Pancreas (tissue), 10 donors: ENCODE measurements at regions not wholly inside any gene's neighbourhood (a gene's known extent, or its start where the extent isn't known, plus 50 kb on each side); places are given as distances from the start of the nearest gene placed in this dataset.

Experiments
- ATAC-seq, 4 donors: fragments of 200-7000 bp; cut with Tn5 transposase; one replicate each; pipeline versions ENCODE4 v1.8.0 to v1.9.1; 2020; ENCODE audit warnings: mild to moderate bottlenecking in 4 of 4, moderate library complexity in 4 of 4
- DNase-seq, 6 donors: peaks; one replicate each; pipeline ENCODE4 v3.0.0-alpha.2; 2020
- FAIRE-seq: peaks from 2 replicates; lab custom pipeline; 2012; peaks lifted over from hg19 to GRCh38; lab: Jason Lieb, UNC
- H3K27ac ChIP-seq, 4 donors: fragments of 200-600 bp; sonication (generic); 1 replicate in 3 of 4; 2 replicates in 1 of 4; pipeline versions ENCODE4 v1.5.0 to v1.8.0; 2020
- H3K27me3 ChIP-seq, 4 donors: fragments of 200-600 bp; one replicate each; pipeline ENCODE4 v1.8.0; 2021
- H3K36me3 ChIP-seq, 3 donors: fragments of 200-600 bp; sonication (generic) in 1 of 3; one replicate each; pipeline versions ENCODE4 v1.5.0 to v1.8.0; 2020 to 2021
- H3K4me1 ChIP-seq, 3 donors: fragments of 200-600 bp; one replicate each; pipeline ENCODE4 v1.8.0; 2021
- H3K4me3 ChIP-seq, 4 donors: fragments of 200-600 bp; sonication (generic) in 2 of 4; one replicate each; pipeline versions ENCODE4 v1.5.0 to v1.8.0; 2020 to 2021
- H3K9me3 ChIP-seq, 4 donors: fragments of 200-600 bp; one replicate each; pipeline ENCODE4 v1.8.0; 2021
- CTCF ChIP-seq, 4 donors: fragments of 200-600 bp; sonication (generic) in 3 of 4; IDR thresholded peaks; one replicate each; pipeline versions ENCODE4 v1.5.0 to v1.8.0; 2021; ENCODE audit warnings: antibody characterized with exemption in 4 of 4
- WGBS, 2 donors: extraction: QIAGEN DNeasy Blood & Tissue Kit; methylation state at CpG; one replicate each; pipeline ENCODE4 v1.1.7; 2013; 5-methylcytosine and 5-hydroxymethylcytosine counted together
- intact Hi-C, 3 donors: fragments of 100-400 bp; cut with DNase I; formaldehyde crosslinking; loops; one replicate each; pipeline versions ENCODE4 v1.11.1 to v1.14.2; 2022
- donor health status: healthy with polysubstance abuse.
- donor health status: DM: no; HTN: no; CAD: no; lungs with moderate emphysema.
- donor health status: DM: no; HTN: no; CAD: no.
- donor health status: control.
- donor health status: control.
- donor health status: Bipolar disorder and iron deficiency.
- donor health status: DM: yes; HTN: yes; CAD: no.
- donor health status: DM: no; HTN: no; CAD: no.
- donor health status: DM: no; HTN: no; CAD: no.
- donor health status: DM: yes; HTN: yes; CAD: no.

- WGBS, 2 donors, result 72 to 74% methylated on average over 8 of the region's 8 CpGs
- no peak overlapping the region for H3K4me3 ChIP-seq
- H3K4me1 ChIP-seq, result peaks cover 0 to 7% (median 0%) of the 10 kb centered on the region in 3 donors
- no peak for ATAC-seq
- no peaks in the 10 kb centered on the region for H3K27me3 ChIP-seq
- H3K27ac ChIP-seq, result no peak overlapping the region
- no peak for TF ChIP-seq CTCF (IDR thresholded peaks at IDR 0.05)
- H3K9me3 ChIP-seq, result no peaks in the 10 kb centered on the region
- FAIRE-seq, result no peak
- H3K36me3 ChIP-seq, result no peaks in the 10 kb centered on the region
- intact Hi-C loops, result no loop called here
- DNase-seq, result no peak
Observed at GRCh38 chr1:22295856-22296255, 153.0 kb upstream of the WNT4 start.

GRCh38 chr1:22296701-22297591 is 154.0 kb upstream of the WNT4 start:
- intact Hi-C loops, result no loop called here
- H3K9me3 ChIP-seq, result no peaks in the 10 kb centered on the region
- TF ChIP-seq CTCF (IDR thresholded peaks at IDR 0.05), result no peak
- FAIRE-seq (no peak), ATAC-seq (no peak), DNase-seq (no peak)
- 67 to 75% methylated on average over 14 of the region's 14 CpGs for WGBS, 2 donors
- no peaks in the 10 kb centered on the region for H3K36me3 ChIP-seq
- no peak overlapping the region for H3K4me3 ChIP-seq
- H3K27me3 ChIP-seq, result no peaks in the 10 kb centered on the region
- H3K4me1 ChIP-seq, result peaks cover 0 to 5% (median 0%) of the 10 kb centered on the region in 3 donors
- no peak overlapping the region for H3K27ac ChIP-seq

- FAIRE-seq, result no peak
- WGBS, 2 donors, result 42 to 47% methylated on average over 1 of the region's 1 CpG
- H3K27ac ChIP-seq, result no peak overlapping the region
- TF ChIP-seq CTCF (IDR thresholded peaks at IDR 0.05), result no peak
- no peak for ATAC-seq
- no peaks in the 10 kb centered on the region for H3K4me1 ChIP-seq
- no peak overlapping the region for H3K4me3 ChIP-seq
- intact Hi-C loops, result no loop called here
- no peaks in the 10 kb centered on the region for H3K36me3 ChIP-seq
- H3K9me3 ChIP-seq, result no peaks in the 10 kb centered on the region
- no peak for DNase-seq
- no peaks in the 10 kb centered on the region for H3K27me3 ChIP-seq
Observed at GRCh38 chr1:22297999-22298398, 153.7 kb upstream of the ZBTB40 start.

- H3K27ac ChIP-seq, result no peak overlapping the region
- H3K4me1 ChIP-seq, result no peaks in the 10 kb centered on the region
- intact Hi-C loops, result no loop called here
- H3K4me3 ChIP-seq, result no peak overlapping the region
- H3K9me3 ChIP-seq, result no peaks in the 10 kb centered on the region
- no peak for FAIRE-seq
- DNase-seq, result no peak
- H3K36me3 ChIP-seq, result no peaks in the 10 kb centered on the region
- TF ChIP-seq CTCF (IDR thresholded peaks at IDR 0.05), result no peak
- peaks cover 0 to 6% (median 0%) of the 10 kb centered on the region in 4 donors for H3K27me3 ChIP-seq
- no peak for ATAC-seq
Observed at GRCh38 chr1:22303816-22304215, 147.8 kb upstream of the ZBTB40 start.

GRCh38 chr1:22309572-22309971 is 142.1 kb upstream of the ZBTB40 start:
- H3K4me1 ChIP-seq, result no peaks in the 10 kb centered on the region
- FAIRE-seq (no peak), ATAC-seq (no peak), DNase-seq (no peak)
- H3K27ac ChIP-seq, result no peak overlapping the region
- no peaks in the 10 kb centered on the region for H3K36me3 ChIP-seq
- intact Hi-C loops, result no loop called here
- 92 to 95% methylated on average over 2 of the region's 2 CpGs for WGBS, 2 donors
- TF ChIP-seq CTCF (IDR thresholded peaks at IDR 0.05), result no peak
- no peaks in the 10 kb centered on the region for H3K9me3 ChIP-seq
- H3K4me3 ChIP-seq, result no peak overlapping the region
- H3K27me3 ChIP-seq, result peaks cover 0 to 2% (median 0%) of the 10 kb centered on the region in 4 donors
